Karpas-422 (cell line): ENCODE measurements at regions not wholly inside any gene's neighbourhood (a gene's known extent, or its start where the extent isn't known, plus 50 kb on each side); places are given as distances from the start of the nearest gene placed in this dataset.
"Not testable (repeated sequence)": the region's sequence is repeated elsewhere in the genome, so short reads cannot be mapped to it uniquely, and the experiment has no call there.

ENCODE experiments used
- DNase-seq: peaks from one replicate; pipeline ENCODE4 v3.0.0-alpha.2; 2015
- H2AFZ ChIP-seq: fragments of 200-600 bp; sonication (generic); 2 replicates; pipeline ENCODE4 v1.6.1; 2014; ENCODE audit warnings: antibody characterized with exemption, low read length, mixed read lengths
- H3K27ac ChIP-seq: fragments of 200-600 bp; sonication (generic); 2 replicates; pipeline ENCODE4 v1.5.1; 2014; ENCODE audit warnings: mild to moderate bottlenecking, low read length, moderate library complexity
- H3K27me3 ChIP-seq: fragments of 200-600 bp; sonication (generic); 2 replicates; pipeline ENCODE4 v1.6.1; 2014; ENCODE audit warnings: low read length, mixed read lengths
- H3K36me3 ChIP-seq: fragments of 200-600 bp; sonication (generic); 2 replicates; pipeline ENCODE4 v1.6.1; 2014; ENCODE audit warnings: low read length, mixed read lengths; ENCODE audit not compliant: insufficient read depth
- H3K4me1 ChIP-seq: fragments of 200-600 bp; sonication (generic); 2 replicates; pipeline ENCODE4 v1.6.1; 2014; ENCODE audit warnings: mild to moderate bottlenecking, low read length, mixed read lengths
- H3K4me2 ChIP-seq: fragments of 200-600 bp; sonication (generic); 2 replicates; pipeline ENCODE4 v1.6.1; 2014; ENCODE audit warnings: low read length, low read depth, mild to moderate bottlenecking; ENCODE audit not compliant: poor library complexity, severe bottlenecking
- H3K4me3 ChIP-seq: fragments of 200-600 bp; sonication (generic); 2 replicates; pipeline ENCODE4 v1.5.1; 2014; ENCODE audit warnings: mild to moderate bottlenecking, antibody characterized with exemption, low read length, mixed read lengths
- H3K79me2 ChIP-seq: fragments of 200-600 bp; sonication (generic); 2 replicates; pipeline ENCODE4 v1.6.1; 2014; ENCODE audit warnings: mild to moderate bottlenecking, low read length, mixed read lengths
- H3K9ac ChIP-seq: fragments of 200-600 bp; sonication (generic); 2 replicates; pipeline ENCODE4 v1.6.0; 2014; ENCODE audit warnings: low read length
- H3K9me2 ChIP-seq: fragments of 200-600 bp; sonication (generic), shearing (Covaris generic); replicated peaks from 2 replicates; pipeline ENCODE4 v1.6.0; 2014; ENCODE audit warnings: mild to moderate bottlenecking, low read length, moderate library complexity; ENCODE audit not compliant: insufficient read depth
- H3K9me3 ChIP-seq: fragments of 300-700, 200-600 bp; sonication (generic); 2 replicates; pipeline ENCODE4 v1.6.1; 2014; ENCODE audit warnings: low read length, mixed read lengths
- H4K20me1 ChIP-seq: fragments of 200-600 bp; sonication (generic); 2 replicates; pipeline ENCODE4 v1.6.1; 2014; ENCODE audit warnings: mild to moderate bottlenecking, antibody characterized with exemption, low read length, low read depth; ENCODE audit not compliant: insufficient read depth

DNA sequence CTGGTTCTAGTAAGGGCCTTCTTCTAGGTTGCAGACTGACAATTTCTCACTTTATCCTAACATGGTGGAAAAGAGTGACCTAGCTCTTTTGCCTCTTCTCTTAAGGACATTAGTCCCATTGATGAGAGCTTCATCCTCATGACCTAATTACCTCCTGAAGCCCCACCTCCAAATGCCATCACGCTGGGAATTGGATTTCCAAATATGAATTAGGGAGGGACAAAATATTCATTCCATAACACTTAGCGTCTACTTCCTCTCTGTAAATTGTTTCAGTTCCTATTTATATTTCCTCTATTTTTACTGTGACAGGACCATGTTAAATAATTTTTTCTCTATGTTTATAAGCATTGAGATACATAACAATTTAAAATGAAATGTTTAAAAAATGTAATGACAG lies 408.8 kb downstream of the CDH10 start:
- Histone ChIP-seq H3K4me2 (no peak overlapping the region), H3K27me3 (no peaks in the 10 kb centered on the region), H3K4me3 (no peak overlapping the region), H2AFZ (no peak overlapping the region), H3K27ac (no peak overlapping the region), H3K4me1 (no peaks in the 10 kb centered on the region), H3K9me3 (no peaks in the 10 kb centered on the region), H3K79me2 (no peaks in the 10 kb centered on the region), H4K20me1 (no peaks in the 10 kb centered on the region), H3K9me2 (no peaks in the 10 kb centered on the region), H3K9ac (no peak overlapping the region), H3K36me3 (no peaks in the 10 kb centered on the region)
- DNase-seq = no peak

DNA sequence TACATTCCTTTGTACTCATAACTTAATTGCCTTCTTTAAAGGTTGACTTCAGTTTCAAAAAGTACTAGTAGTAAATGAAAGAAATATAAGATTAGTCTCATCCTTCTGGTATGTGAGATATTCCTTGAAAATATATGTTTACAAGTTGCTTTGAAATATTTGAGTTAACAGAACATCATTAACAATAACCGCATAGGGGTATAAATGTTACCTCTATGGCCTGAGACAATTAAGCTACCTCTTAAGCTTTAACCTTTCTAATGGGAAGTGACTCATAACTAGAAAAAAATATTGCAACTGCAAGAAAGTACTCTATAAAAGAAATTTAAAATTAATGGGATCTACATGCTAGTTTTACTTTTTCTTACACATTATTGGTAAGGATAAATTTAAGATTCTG lies 399.0 kb downstream of the CDH10 start:
- Histone ChIP-seq H4K20me1 (no peaks in the 10 kb centered on the region), H3K27ac (no peak overlapping the region), H3K36me3 (no peaks in the 10 kb centered on the region), H2AFZ (no peak overlapping the region), H3K4me3 (no peak overlapping the region), H3K4me1 (no peaks in the 10 kb centered on the region), H3K9me3 (no peaks in the 10 kb centered on the region), H3K4me2 (no peak overlapping the region), H3K9me2 (no peaks in the 10 kb centered on the region), H3K9ac (no peak overlapping the region), H3K27me3 (no peaks in the 10 kb centered on the region), H3K79me2 (no peaks in the 10 kb centered on the region)
- no peak for DNase-seq

DNA sequence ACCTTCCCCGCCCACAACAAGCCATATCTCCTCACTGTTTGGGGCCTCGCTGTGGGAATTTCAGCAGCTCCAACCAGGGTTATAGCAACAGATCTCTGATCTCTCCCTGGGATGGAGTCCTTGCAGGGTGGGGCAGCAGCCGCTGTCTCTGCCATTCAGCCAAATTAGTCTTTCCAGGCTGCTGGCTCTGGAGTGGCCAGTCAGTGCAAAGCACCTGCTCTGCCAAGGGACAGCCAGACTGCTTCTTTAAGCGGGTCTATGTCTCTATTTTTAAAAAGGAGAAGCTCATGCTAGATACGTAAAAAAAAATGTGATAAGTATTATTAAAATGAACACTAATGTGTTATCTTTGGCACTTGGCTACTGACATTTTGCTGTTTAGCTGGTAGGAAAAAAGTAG lies 380.2 kb downstream of the CDH10 start:
- no peaks in the 10 kb centered on the region for H4K20me1 ChIP-seq
- no peaks in the 10 kb centered on the region for H3K79me2 ChIP-seq
- no peak for DNase-seq
- no peaks in the 10 kb centered on the region; the same call in 1 of the 2 replicates for H3K9me3 ChIP-seq
- H3K27me3 ChIP-seq = no peaks in the 10 kb centered on the region
- H3K27ac ChIP-seq = no peak overlapping the region
- H2AFZ ChIP-seq = no peak overlapping the region
- no peaks in the 10 kb centered on the region for H3K4me1 ChIP-seq
- no peak overlapping the region for H3K4me3 ChIP-seq
- H3K9ac ChIP-seq = no peak overlapping the region
- H3K9me2 ChIP-seq = no peaks in the 10 kb centered on the region
- no peak overlapping the region for H3K4me2 ChIP-seq
- H3K36me3 ChIP-seq = no peaks in the 10 kb centered on the region

DNA sequence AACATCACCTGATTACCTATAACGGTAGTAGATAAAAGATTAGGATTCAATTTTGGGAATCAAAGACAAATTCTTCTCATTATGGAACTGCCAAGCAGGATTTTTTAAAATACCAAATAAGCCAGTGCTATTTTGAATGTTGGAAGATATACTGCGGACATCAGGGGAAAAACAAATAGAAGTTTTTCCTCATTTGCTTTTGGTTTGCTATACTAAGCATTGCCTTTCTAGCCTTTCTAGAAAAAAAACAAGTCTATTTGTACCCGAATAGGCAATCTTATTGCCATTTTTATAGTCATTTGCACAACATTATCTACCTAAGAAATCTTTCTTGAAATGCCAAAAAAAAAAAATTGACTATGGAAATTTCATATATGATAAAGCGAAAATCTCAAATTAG lies 379.5 kb downstream of the CDH10 start:
- Histone ChIP-seq H3K4me1 (no peaks in the 10 kb centered on the region), H4K20me1 (no peaks in the 10 kb centered on the region), H3K27me3 (no peaks in the 10 kb centered on the region), H3K4me2 (no peak overlapping the region), H3K9ac (no peak overlapping the region), H3K27ac (no peak overlapping the region), H2AFZ (no peak overlapping the region), H3K9me3 (no peaks in the 10 kb centered on the region; the same call in 1 of the 2 replicates), H3K36me3 (no peaks in the 10 kb centered on the region), H3K79me2 (no peaks in the 10 kb centered on the region), H3K9me2 (no peaks in the 10 kb centered on the region), H3K4me3 (no peak overlapping the region)
- DNase-seq = no peak

DNA sequence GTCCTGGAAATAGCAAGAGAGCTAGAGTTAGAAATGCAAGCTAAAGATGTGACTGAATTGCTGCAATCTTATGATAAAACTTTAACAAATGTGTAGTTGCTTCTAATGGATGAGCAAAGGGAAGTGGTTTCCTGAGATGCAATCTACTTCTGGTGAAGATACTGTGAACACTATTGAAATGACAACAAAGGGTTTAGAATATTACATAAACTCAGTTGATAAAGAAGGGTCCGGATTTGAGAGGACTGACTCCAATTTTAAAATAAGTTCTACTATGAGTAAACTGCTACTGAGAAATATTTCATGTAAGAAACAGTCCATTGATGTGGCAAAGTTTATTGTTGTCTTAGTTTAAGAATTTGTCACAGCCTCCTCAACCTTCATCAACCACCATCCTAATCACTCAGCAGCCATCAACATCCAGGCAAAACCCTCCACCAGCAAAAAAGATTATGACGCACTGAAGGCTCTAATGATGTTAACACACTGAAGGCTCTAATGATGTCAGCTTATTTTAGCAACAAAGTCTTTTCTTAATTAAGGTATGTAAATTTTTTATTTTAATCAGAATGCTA lies 376.2 kb downstream of the CDH10 start:
- H4K20me1 ChIP-seq = no peaks in the 10 kb centered on the region
- H3K79me2 ChIP-seq = no peaks in the 10 kb centered on the region
- H3K4me1 ChIP-seq = no peaks in the 10 kb centered on the region
- H3K36me3 ChIP-seq = no peaks in the 10 kb centered on the region
- no peak overlapping the region for H3K4me3 ChIP-seq
- peaks cover 2% of the 10 kb centered on the region; the same call in 1 of the 2 replicates for H3K9me3 ChIP-seq
- H3K27ac ChIP-seq = no peak overlapping the region
- no peak for DNase-seq
- H3K27me3 ChIP-seq = no peaks in the 10 kb centered on the region
- no peak overlapping the region for H2AFZ ChIP-seq
- no peak overlapping the region for H3K9ac ChIP-seq
- H3K9me2 ChIP-seq = no peaks in the 10 kb centered on the region
- H3K4me2 ChIP-seq = no peak overlapping the region

DNA sequence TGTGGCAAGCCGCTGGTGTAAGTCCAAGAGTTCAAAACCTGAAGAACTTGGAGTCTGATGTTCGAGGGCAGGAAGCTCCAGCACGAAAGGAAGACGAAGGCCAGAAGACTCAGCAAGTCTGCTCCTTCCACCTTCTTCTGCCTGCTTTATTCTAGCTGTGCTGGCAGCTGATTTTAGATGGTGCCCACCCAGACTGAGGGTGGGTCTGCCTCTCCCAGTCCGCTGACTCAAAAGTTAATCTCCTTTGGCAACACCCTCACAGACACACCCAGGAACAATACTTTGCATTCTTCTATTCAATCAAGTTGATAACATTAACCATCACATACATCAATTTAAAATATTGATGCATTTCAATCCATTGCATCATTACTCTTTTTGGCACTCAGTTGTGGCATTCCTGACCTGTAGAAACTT lies 373.1 kb downstream of the CDH10 start:
- not testable (repeated sequence) for H3K27me3 ChIP-seq, H3K9me3 ChIP-seq, H3K36me3 ChIP-seq, H3K9me2 ChIP-seq, H3K9ac ChIP-seq, H2AFZ ChIP-seq, H3K4me2 ChIP-seq, H3K4me1 ChIP-seq, H4K20me1 ChIP-seq, H3K27ac ChIP-seq, H3K4me3 ChIP-seq, DNase-seq, H3K79me2 ChIP-seq

DNA sequence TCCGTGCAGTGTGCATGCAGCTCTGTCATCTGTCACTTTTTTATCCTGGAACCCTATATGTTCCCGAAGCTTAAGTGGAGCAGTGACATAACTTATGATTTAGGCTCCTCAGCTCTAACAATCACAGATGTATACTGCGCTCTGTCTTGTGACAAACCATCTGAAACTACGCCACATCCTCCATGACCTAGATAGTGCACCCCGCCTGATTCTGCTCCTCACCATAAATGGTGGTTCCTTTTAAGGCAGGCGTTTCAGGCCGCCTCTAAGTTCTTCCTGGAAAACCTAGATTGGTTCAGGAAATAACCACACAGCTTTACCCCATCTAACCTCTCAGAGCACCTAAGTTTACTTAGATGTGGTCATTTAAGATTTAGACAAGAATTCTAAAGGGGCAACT lies 372.0 kb downstream of the CDH10 start:
- Histone ChIP-seq H3K27ac (no peak overlapping the region), H3K4me3 (no peak overlapping the region), H3K4me2 (no peak overlapping the region), H4K20me1 (no peaks in the 10 kb centered on the region), H3K4me1 (no peaks in the 10 kb centered on the region), H2AFZ (no peak overlapping the region), H3K9ac (no peak overlapping the region), H3K79me2 (no peaks in the 10 kb centered on the region), H3K9me3 (peaks cover 10% of the 10 kb centered on the region; the same call in 1 of the 2 replicates), H3K27me3 (no peaks in the 10 kb centered on the region), H3K9me2 (no peaks in the 10 kb centered on the region), H3K36me3 (no peaks in the 10 kb centered on the region)
- DNase-seq = no peak

DNA sequence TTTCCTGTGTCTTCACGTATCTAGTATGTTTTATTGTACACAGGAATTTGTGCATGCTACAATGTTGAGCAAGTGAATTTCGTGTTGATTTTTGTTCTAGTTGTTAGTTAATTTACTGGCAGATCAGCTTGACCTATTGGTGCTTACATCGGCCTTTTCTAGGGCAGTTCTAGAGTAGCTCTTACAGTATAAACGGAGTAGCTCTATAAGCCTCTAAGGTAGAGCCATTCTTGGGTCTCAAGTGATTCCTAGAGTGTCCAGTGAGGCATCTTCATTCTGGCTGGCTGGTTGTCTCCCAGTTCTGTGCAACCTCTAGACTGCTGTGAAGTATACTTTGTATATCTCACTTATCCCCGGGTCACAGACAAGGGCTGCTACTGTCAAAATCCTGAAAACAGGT lies 364.6 kb downstream of the CDH10 start:
- Histone ChIP-seq H3K9me3 (no peaks in the 10 kb centered on the region; the same call in 1 of the 2 replicates), H3K4me2 (no peak overlapping the region), H3K9ac (no peak overlapping the region), H2AFZ (no peak overlapping the region), H4K20me1 (no peaks in the 10 kb centered on the region), H3K27ac (no peak overlapping the region), H3K4me3 (no peak overlapping the region), H3K9me2 (no peaks in the 10 kb centered on the region), H3K36me3 (no peaks in the 10 kb centered on the region), H3K4me1 (no peaks in the 10 kb centered on the region), H3K79me2 (no peaks in the 10 kb centered on the region), H3K27me3 (no peaks in the 10 kb centered on the region)
- DNase-seq = no peak

DNA sequence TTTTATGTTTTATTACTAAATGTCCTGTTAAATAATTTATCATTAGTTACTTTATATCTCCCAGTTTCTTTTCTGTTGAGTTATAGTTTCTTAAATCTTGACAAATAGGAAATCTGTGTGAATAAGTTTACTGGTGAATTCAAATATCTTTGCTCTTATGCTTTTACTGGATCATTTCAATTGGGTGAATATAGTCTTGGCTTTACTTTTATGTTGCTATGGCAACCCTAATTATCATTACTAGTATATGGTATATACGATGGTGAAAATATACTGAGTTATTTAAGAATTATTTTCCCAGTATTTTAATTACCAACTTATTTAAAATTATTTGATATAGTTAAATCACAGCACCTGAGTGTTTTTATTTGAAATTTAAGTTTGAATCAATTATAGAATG lies 363.0 kb downstream of the CDH10 start:
- Histone ChIP-seq H3K27me3 (no peaks in the 10 kb centered on the region), H4K20me1 (no peaks in the 10 kb centered on the region), H3K4me3 (no peak overlapping the region), H3K9me2 (no peaks in the 10 kb centered on the region), H3K36me3 (no peaks in the 10 kb centered on the region), H2AFZ (no peak overlapping the region), H3K4me1 (no peaks in the 10 kb centered on the region), H3K9ac (no peak overlapping the region), H3K4me2 (no peak overlapping the region), H3K27ac (no peak overlapping the region), H3K9me3 (no peaks in the 10 kb centered on the region; the same call in 1 of the 2 replicates), H3K79me2 (no peaks in the 10 kb centered on the region)
- no peak for DNase-seq
